Hematopoietic multipotent progenitor cell treated with erythropoietin and hydrocortisone succinate and interleukin-3 and kit ligand, for 15 days (in vitro differentiated cells): ENCODE measurements at regions not wholly inside any gene's neighbourhood (a gene's known extent, or its start where the extent isn't known, plus 50 kb on each side); places are given as distances from the start of the nearest gene placed in this dataset.

Experiments
- DNase-seq: peaks from one replicate; pipeline ENCODE4 v3.0.0-alpha.2; 2015; ENCODE audit warnings: low spot score

- DNase-seq = no peak
These were observed 127.4 kb upstream of the TRIM2 start for GRCh38 chr4:153076861-153077260.

- DNase-seq = peak; percentile 96
These were observed 124.3 kb upstream of the TRIM2 start for GRCh38 chr4:153079857-153080391.

GRCh38 chr4:153081006-153081580, 123.2 kb upstream of the TRIM2 start:
- DNase-seq = no peak

GRCh38 chr4:153081693-153082092, 122.5 kb upstream of the TRIM2 start:
- peak; percentile 41 for DNase-seq

GRCh38 chr4:153082322-153083301, 121.6 kb upstream of the TRIM2 start:
- DNase-seq = peak; percentile 20

GRCh38 chr4:153083447-153083947, 120.7 kb upstream of the TRIM2 start:
- peak; percentile 84 for DNase-seq

GRCh38 chr4:153084224-153084979, 119.8 kb upstream of the TRIM2 start:
- no peak for DNase-seq

- peak; percentile 85 for DNase-seq
These were observed 119.1 kb upstream of the TRIM2 start for GRCh38 chr4:153084980-153085630.

- DNase-seq = no peak
These were observed 116.5 kb upstream of the TRIM2 start for GRCh38 chr4:153087671-153088194.

GRCh38 chr4:153089742-153090141, 114.5 kb upstream of the TRIM2 start:
- no peak for DNase-seq

- DNase-seq = no peak
These were observed 114.1 kb upstream of the TRIM2 start for GRCh38 chr4:153090181-153090580.

- no peak for DNase-seq
These were observed 113.4 kb upstream of the TRIM2 start for GRCh38 chr4:153090670-153091385.

GRCh38 chr4:153093396-153093795, 110.8 kb upstream of the TRIM2 start:
- DNase-seq = no peak

- no peak for DNase-seq
These were observed 110.4 kb upstream of the TRIM2 start for GRCh38 chr4:153093802-153094201.

GRCh38 chr4:153094435-153094834, 109.8 kb upstream of the TRIM2 start:
- no peak for DNase-seq

GRCh38 chr4:153095448-153096204, 108.6 kb upstream of the TRIM2 start:
- DNase-seq = no peak

- DNase-seq = no peak
These were observed 107.9 kb upstream of the TRIM2 start for GRCh38 chr4:153096344-153096743.

- no peak for DNase-seq
These were observed 105.8 kb upstream of the TRIM2 start for GRCh38 chr4:153098427-153098826.

- DNase-seq = no peak
These were observed 104.7 kb upstream of the TRIM2 start for GRCh38 chr4:153099391-153100140.
